Muscle of back (tissue), 3 donors: ENCODE measurements at regions not wholly inside any gene's neighbourhood (a gene's known extent, or its start where the extent isn't known, plus 50 kb on each side); places are given as distances from the start of the nearest gene placed in this dataset.
"Not testable (repeated sequence)": the region's sequence is repeated elsewhere in the genome, so short reads cannot be mapped to it uniquely, and the experiment has no call there.

Experiments used
- DNase-seq, 3 donors: peaks; one replicate each; pipeline versions ENCODE4 v3.0.0 to v3.0.0-alpha.2; 2013

DNA sequence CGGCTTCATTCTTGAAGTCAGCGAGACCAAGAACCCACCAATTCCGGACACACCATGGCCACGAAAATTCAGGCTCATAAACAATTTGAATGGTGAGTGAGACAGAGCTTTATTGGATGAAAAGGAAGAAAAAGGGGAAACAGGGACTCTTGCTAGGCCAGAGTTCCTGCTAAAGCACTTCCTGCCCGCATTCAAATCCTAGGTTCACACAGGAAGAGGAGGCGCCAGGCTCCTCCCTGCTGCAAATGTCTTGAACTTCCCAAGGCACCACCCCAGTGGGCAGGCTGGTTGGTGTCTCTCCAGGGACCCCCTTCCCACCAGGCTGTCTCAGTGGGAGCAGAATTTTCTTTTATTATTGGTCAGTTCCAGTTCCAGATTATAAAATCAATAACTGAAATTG lies 121.2 kb downstream of the FSCB start:
- DNase-seq: no peak

DNA sequence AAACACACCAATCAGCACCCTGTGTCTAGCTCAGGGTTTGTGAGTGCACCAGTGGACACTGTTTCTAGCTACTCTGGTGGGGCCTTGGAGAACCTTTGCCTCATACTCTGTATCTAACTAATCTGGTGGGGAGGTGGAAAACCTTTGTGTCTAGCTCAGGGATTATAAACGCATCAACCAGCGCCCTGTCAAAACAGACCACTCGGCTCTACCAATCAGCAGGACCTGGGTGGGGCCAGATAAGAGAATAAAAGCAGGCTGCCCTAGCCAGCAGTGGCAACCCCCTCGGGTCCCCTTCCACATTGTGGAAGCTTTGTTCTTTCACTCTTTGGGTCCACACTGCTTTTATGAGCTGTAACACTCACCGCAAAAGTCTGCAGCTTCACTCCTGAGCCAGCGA lies 121.8 kb downstream of the FSCB start:
- DNase-seq: not testable (repeated sequence)

DNA sequence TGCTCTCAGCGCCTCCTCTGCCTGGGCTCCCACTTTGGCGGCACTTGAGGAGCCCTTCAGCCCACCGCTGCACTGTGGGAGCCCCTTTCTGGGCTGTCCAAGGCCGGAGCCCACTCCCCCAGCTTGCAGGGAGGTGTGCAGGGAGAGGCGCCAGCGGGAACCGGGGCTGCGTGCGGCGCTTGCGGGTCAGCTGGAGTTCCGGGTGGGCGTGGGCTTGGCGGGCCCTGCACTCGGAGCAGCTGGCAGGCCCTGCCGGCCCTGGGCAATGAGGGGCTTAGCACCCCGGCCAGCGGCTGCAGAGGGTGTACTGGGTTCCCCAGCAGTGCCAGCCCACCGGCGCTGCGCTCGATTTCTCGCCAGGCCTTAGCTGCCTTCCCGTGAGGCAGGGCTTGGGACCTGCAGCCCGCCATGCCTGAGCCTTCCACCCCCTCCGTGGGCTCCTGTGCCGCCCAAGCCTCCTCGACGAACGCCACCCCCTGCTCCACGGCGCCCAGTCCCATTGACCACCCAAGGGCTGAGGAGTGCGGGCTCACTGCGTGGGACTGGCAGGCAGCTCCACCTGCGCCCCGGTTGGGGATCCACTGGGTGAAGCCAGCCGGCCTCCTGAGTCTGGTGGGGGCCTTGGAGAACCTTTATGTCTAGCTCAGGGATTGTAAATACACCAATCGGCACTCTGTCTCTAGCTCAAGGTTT lies 122.3 kb downstream of the FSCB start:
- DNase-seq: not testable (repeated sequence)

DNA sequence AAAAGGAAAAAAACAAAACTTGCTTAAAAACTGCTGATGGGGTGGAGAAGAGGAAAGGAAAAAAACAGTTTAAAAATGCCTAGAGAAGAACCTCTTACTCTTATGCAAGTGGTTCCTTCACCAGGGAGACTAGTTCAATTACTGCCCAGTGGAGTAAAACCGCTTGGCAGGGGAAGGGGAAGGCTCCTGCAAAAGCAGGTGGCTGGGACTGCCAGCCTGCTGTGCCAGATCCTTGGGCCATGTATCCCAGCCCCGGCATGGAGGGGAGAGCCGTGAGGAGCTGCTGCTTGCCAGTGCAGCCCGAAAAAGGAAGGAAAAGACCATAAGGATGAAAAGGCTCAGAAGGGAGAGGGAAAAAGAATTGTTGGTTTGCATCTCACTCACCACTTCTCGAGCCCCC lies 123.0 kb downstream of the FSCB start:
- no peak for DNase-seq

DNA sequence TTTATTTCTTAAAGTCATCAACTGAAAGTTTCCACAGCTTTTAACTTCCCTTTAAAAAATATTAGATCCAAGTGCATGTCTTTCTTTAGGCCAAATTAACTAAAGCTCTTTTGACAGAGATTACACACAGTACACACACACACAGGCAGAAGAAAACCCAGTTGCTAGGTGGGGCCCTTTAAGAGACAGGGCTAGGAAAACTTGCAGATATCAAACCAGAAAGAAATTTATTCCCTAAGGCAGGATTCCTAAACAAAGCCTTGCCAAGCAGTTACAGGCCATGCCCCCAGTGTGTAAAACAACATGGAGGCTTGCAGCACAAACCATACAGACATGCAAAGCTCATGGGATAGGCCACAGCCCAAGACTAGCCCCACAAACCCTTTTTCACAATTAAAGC lies 123.4 kb downstream of the FSCB start:
- DNase-seq: peak in 1 of 3 donors; percentile 36

DNA sequence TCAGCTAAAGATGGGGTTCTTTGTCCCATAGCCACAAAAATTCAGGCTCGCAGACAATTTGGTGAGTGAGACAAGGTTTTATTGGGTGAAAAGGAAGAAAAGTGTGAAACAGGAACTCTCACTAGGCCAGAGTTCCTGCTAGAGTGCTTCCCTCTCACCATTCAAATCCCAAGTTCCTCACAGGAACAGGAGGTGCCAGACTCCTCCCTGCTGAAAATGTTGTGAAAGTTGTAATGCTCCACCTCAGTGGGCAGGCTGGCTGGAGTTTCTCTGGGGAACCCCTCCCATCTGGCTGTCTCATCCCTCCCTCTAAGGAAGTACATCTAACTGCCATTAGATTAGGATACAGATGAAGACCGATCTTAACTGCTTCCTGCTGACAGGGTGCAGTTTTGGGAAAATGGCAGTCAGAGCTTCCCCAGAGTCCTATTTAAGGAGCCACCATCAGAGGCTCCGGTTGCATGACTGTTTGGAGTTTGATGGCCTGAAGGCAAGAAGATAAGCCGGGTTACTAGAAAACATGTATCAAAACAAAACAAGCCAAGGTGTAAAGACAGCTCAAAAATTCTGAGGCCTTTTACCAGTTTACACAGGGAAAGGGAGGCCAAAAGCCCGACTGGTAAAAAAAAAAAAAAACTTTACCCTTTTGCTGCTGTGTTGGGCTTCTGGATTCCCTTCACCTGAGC lies 127.6 kb downstream of the FSCB start:
- DNase-seq: no peak

DNA sequence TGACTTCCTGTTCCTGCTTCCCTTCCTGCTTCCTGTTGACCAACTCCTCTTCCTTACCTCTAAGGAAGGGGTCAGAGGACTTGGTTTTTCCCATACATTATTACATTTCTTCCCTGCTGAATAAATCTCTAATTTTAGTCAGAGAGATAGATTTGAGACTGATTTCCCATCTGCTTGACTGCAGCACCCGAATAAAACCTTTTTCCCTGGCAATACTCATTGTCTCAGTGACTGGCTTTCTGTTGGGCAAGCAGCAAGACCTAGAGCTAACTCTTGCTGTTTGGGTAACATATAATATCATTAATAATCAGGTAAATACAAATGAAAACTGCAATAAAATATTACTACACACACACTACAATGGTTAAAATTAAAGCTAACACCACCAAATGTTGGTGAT lies 132.2 kb downstream of the FSCB start:
- no peak for DNase-seq

DNA sequence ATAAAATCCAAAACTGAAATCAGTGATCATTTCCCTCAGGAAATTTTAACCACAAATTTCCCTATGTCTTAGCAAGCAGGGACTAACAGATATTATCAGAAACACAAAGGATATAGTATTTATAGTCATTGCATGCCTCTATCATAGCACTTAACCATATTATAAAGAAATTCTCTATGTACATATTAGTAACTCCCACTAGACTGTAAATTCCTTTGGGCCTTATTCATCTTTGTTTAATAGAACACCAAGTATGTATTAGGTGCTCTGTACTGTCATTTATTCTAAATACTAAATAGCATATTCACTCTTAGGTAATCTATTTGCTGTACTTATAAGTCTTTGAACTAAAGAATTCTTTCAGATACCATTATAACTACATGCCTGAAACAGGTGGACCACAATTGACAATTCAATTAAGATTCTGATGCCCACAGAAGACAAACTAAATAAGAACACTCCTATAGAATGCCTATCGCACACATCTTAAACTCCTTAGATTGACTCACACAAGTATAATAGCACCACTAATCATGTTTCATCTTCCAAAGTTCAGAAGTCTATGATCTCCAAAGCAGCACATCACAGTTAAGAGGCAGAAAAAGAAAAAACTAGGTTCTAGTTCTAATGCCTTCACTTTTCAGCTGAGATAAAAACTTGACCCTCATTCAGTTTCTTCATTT lies 134.1 kb downstream of the FSCB start:
- DNase-seq: no peak

DNA sequence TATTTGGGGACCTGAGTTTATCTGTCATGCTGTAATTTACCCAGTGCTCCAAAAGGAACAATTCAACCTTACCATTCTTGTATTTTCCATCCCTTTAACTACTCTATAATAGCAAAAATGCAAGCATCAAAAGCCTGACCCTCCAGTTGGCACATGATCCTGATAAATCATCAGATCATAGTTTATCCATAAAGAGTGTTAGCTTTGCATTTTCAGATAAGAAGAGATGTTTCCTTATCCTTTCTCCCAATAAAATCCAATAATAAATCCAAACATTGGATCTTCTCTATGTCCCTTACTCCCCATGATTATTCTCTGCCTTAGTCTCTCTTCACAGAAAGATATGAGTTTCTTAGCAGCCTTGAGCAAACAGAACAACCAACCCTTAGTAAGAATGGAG lies 134.9 kb downstream of the FSCB start:
- no peak for DNase-seq

DNA sequence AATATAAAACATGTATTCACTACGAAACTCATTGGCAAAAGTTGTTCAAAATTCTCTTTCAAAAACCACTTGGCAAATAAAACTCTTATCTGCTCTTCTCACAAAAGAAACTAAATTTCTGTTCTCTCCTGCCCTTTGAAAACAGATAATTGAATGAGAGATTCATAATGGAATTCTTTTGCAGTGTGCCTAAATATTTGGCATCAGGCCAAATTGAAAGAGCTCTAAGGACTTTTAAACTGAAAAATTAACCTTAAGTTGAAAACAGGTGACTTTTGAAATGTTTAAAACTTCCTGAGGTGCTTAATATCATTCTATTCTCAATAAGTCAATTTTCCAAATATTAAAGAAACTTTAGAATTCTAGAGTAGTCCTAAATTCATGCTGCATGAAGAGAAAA lies 136.4 kb downstream of the FSCB start:
- DNase-seq: peak in 1 of 3 donors; percentile 16

DNA sequence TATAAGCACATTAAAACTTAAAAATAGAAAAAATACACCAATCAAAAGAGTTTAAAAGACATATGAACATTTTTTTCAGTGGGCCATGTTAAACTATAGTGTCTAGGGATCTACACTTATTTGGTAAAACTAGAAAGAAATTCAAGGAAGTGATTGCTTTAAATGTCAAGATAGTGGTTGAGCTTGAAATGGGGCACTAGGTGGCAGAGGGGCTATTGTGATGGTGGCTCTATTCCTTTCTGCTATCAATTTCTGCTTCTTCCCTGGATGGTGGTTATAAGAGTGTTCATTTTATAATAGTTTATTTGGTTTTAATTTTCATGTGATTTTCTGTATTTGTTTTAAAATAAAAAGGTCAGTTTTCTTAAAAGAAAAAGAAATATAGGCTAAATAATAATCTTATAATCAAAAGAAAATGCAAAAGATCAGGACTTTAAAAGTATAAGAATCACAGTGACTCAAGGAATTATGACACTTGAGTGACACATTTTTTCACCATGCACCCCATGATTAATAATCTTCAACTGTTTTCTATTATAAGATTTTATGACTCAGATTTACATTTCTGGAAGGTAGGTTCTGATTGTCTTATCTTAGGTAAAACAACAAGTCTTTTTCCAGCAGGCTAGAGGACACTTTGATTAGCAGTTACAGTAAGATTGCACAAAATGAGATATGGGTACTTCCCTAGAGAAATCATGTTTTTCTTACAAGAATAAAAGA lies 137.5 kb downstream of the FSCB start:
- DNase-seq: no peak

GRCh38 chr14:44361083-44361482 lies 146.0 kb downstream of the FSCB start:
- DNase-seq: no peak

DNA sequence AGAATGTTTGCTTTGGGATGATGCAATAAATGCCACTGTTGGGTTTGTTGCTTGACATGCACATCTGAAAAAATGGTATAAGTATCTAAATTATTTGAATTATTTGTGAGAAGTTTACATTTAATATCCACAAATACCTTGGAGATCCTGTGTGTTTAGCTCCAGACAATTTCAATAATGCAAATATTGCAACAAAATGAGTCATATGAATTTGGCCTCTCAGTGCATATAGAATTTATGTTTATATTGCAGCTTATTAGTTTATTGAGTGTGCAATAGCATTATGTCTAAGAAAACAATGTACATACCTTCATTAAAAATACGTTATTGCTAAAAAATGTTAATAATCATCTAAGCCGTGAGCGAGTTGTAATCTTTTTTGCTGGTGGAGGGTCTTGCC lies 153.3 kb downstream of the FSCB start:
- DNase-seq: no peak

GRCh38 chr14:44352201-44352600 lies 154.9 kb downstream of the FSCB start:
- DNase-seq: no peak

GRCh38 chr14:44347316-44347715 lies 159.8 kb downstream of the FSCB start:
- no peak for DNase-seq

GRCh38 chr14:44341116-44341515 lies 166.0 kb downstream of the FSCB start:
- no peak for DNase-seq

- no peak for DNase-seq
Measured at GRCh38 chr14:44339862-44340261, 167.2 kb downstream of the FSCB start.

DNA sequence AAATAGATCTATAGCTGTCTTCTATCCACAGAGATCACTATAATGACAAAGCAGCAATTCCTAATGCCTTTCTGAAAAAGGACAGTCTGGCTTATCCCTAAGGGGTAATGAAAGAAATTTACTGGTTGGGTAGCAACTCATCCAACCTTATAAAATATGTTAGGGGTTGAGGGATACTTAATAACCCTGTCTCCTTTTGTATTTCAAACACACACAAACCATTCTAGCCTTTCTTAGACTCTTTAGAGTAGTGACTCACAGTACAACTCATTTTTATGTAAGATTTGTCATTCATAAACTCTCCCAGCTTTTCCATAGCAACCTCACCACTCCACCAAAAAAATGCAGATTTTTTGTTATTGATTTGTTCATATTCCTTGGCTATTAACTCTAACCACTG lies 167.9 kb downstream of the FSCB start:
- DNase-seq: peak in 1 of 3 donors; percentile 6

DNA sequence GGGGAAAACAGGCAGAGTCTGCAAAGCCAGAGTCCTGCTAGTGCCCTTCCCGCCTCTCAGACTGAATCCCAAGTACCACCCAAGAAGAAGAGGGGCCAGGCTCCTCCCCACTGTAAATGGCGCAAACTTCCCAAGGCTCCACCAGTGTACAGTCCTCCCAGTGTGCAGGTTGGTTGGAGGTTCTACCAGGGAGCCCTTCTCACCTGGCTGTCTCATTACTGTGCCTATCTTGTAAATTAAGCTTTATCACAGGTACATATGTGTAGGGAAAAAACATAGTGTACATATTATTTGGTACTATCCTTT lies 189.7 kb downstream of the FSCB start:
- no peak for DNase-seq

DNA sequence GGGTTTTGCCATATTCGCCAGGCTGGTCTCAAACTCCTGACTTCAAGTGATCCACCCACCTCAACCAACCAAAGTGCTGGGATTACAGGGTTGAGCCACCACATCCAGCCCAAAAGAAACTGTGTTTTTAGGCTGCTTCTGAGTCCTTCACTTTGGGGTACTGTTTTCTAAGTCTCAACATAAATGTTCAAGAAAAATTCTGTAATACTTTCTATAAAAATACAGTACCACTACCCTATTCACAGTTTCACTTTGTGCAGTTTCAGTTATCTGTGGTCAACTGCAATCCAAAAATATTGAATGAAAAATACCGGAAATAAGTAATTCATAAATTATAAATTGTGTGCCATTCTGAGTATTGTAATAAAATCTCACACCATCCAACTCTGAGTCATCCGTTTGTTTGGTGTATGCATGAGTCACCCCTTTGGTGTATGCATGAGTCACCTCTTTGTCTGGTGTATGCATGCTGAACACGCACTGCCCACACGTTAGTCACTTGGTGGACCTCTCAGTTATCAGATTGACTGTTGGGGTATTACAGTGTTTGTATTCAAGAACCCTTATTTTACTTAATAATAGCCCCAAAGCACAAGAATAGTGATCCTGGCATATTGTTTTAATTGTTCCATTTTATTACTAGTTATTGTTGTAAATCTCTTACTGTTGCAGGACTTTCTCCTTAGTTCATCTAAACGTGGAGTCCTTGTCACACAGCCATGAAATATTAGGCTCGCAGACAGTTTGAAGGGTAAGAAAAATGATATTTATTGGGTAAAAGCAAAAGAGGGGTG lies 190.2 kb downstream of the FSCB start:
- DNase-seq: peak in 1 of 3 donors; percentile 41

DNA sequence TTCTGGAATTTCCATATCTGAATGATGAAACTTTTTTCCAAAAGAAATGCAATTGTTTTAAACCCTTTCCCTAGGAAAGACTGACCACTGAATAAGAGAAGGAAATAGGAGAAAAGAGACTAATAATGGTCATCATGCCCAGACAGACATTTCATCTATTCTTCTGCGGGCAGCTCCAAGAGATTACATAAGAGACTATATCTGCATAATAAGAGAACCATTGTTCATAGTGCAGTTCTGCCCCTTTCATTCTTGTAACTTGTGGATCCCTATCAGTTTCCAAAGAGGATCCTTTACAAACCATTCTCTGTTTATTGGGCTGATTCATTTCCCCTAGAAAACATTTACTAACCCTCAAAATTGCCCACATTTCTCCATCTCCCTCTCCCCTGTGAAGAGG lies 197.8 kb downstream of the FSCB start:
- DNase-seq: no peak

DNA sequence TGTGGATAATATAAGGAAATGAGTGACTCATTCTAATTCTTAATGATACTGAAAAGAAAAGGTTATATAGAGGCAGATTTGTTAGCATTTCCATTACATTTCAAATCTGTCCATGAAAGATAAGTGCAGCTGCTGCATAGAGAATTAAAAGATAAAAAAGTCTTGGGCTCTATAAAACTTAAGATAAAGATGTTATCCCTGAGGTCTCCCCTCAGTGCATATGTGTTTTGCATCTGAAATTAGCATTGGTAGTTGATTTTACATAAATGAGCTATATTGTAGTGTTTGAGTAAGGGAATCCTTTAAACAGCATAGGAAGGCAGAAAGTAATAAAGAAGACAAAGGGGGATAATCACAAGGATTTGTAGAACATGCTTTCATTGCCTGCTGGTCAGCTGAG lies 206.2 kb downstream of the FSCB start:
- no peak for DNase-seq
